A673 (cell line): ENCODE measurements at regions not wholly inside any gene's neighbourhood (a gene's known extent, or its start where the extent isn't known, plus 50 kb on each side); places are given as distances from the start of the nearest gene placed in this dataset.

Experiments used
- BruUV-seq: library from RNA; stranded (reverse); fragments of 400-500 nt; replicated peaks from 2 replicates; lab custom pipeline; 2021; lab: Mats Ljungman, UMichigan
- CTCF ChIA-PET: fragments of 300-600 bp; sonication (Branson Sonifier 250); formaldehyde crosslinking; loops from one replicate; lab custom pipeline; 2022; ENCODE audit warnings: antibody characterized with exemption; lab: Charles Lee
- POLR2A ChIA-PET: fragments of 300-600 bp; sonication (Branson Sonifier 250); formaldehyde crosslinking; loops from one replicate; lab custom pipeline; 2022; ENCODE audit warnings: antibody characterized with exemption; ENCODE audit not compliant: low non-redundant PET; lab: Charles Lee
- DNase-seq: peaks from one replicate; pipeline ENCODE4 v3.0.0-alpha.2; 2015; ENCODE audit warnings: low spot score
- H3K27ac ChIP-seq: fragments of 200-600 bp; sonication (generic); 2 replicates; pipeline ENCODE4 v1.5.1; 2016; ENCODE audit warnings: mixed run types, low read depth, mild to moderate bottlenecking, mixed read lengths, antibody characterized with exemption, low read length; ENCODE audit not compliant: poor library complexity, severe bottlenecking
- H3K27me3 ChIP-seq: fragments of 200-600 bp; sonication (generic); replicated peaks from 2 replicates; pipeline ENCODE4 v1.6.1; 2017; ENCODE audit warnings: mixed run types, low read depth, mild to moderate bottlenecking, mixed read lengths, antibody characterized with exemption, low read length; ENCODE audit not compliant: insufficient read depth, poor library complexity
- H3K36me3 ChIP-seq: fragments of 200-600 bp; sonication (generic); 2 replicates; pipeline ENCODE4 v1.6.1; 2016; ENCODE audit warnings: mixed run types, mild to moderate bottlenecking, mixed read lengths, antibody characterized with exemption, low read length; ENCODE audit not compliant: insufficient read depth, poor library complexity, severe bottlenecking
- H3K4me1 ChIP-seq: fragments of 200-600 bp; sonication (generic); 2 replicates; pipeline ENCODE4 v1.6.1; 2017; ENCODE audit warnings: mixed run types, mild to moderate bottlenecking, mixed read lengths, antibody characterized with exemption, low read length; ENCODE audit not compliant: insufficient read depth, poor library complexity, severe bottlenecking
- H3K4me3 ChIP-seq: fragments of 200-600 bp; sonication (generic); 2 replicates; pipeline ENCODE4 v1.5.1; 2016; ENCODE audit warnings: low read depth, mixed run types, mild to moderate bottlenecking, mixed read lengths, low read length; ENCODE audit not compliant: poor library complexity, severe bottlenecking
- H3K9me3 ChIP-seq: fragments of 200-600 bp; sonication (generic); 2 replicates; pipeline ENCODE4 v1.6.1; 2016; ENCODE audit warnings: mixed run types, low read depth, mild to moderate bottlenecking, mixed read lengths, antibody characterized with exemption, low read length; ENCODE audit not compliant: poor library complexity, severe bottlenecking
- CTCF ChIP-seq: fragments of 300-800, 200-600 bp; sonication (generic); conservative IDR thresholded peaks from 2 replicates; pipeline ENCODE4 v1.5.1; 2017; ENCODE audit warnings: low read depth, mild to moderate bottlenecking, antibody characterized with exemption, low read length, moderate library complexity, mixed read lengths
- EZH2 ChIP-seq: fragments of 200-600 bp; sonication (generic); IDR thresholded peaks from 2 replicates; pipeline ENCODE4 v1.6.1; 2017; ENCODE audit warnings: borderline replicate concordance, low read depth, mild to moderate bottlenecking, mixed read lengths, antibody characterized with exemption, low read length; ENCODE audit not compliant: poor library complexity, severe bottlenecking
- intact Hi-C: fragments of 100-400 bp; cut with micrococcal nuclease; formaldehyde crosslinking; loops from one replicate; pipeline ENCODE4 v1.10.0; 2022; ENCODE audit not compliant: unreplicated experiment

GRCh38 chr7:420142-421093 is 99.2 kb downstream of the PDGFA start:
- Histone ChIP-seq H3K4me1 (no peaks in the 10 kb centered on the region), H3K27me3 (no peaks in the 10 kb centered on the region), H3K36me3 (no peaks in the 10 kb centered on the region), H3K27ac (no peak overlapping the region), H3K9me3 (no peaks in the 10 kb centered on the region), H3K4me3 (no peak overlapping the region)
- TF ChIP-seq CTCF: no peak
- no peak for TF ChIP-seq EZH2
- DNase-seq: no peak
- BruUV-seq: no TSS peak
- intact Hi-C loops: no loop called here
- POLR2A ChIA-PET: no interaction called here
- CTCF ChIA-PET: no interaction called here

- ChIA-PET CTCF (no interaction called here), POLR2A (no interaction called here)
- no peaks in the 10 kb centered on the region for H3K9me3 ChIP-seq
- DNase-seq: no peak
- H3K36me3 ChIP-seq: no peaks in the 10 kb centered on the region
- no peaks in the 10 kb centered on the region for H3K4me1 ChIP-seq
- no peak for TF ChIP-seq CTCF
- no peak overlapping the region for H3K27ac ChIP-seq
- no peaks in the 10 kb centered on the region for H3K27me3 ChIP-seq
- BruUV-seq: no TSS peak
- H3K4me3 ChIP-seq: no peak overlapping the region
- intact Hi-C loops: no loop called here
Measured at GRCh38 chr7:421136-421991, 98.3 kb downstream of the PDGFA start.

- POLR2A ChIA-PET: interaction anchor here (0.6 kb wide), 1 partner anchor 291 kb away, joined by 3 read pairs; no protein-coding TSS in a partner anchor
- no peak for DNase-seq
- Histone ChIP-seq H3K36me3 (no peaks in the 10 kb centered on the region), H3K27me3 (no peaks in the 10 kb centered on the region), H3K4me3 (no peak overlapping the region), H3K9me3 (no peaks in the 10 kb centered on the region), H3K27ac (no peak overlapping the region), H3K4me1 (no peaks in the 10 kb centered on the region)
- no TSS peak for BruUV-seq
- intact Hi-C loops: no loop called here
- no peak for TF ChIP-seq CTCF
- TF ChIP-seq EZH2: no peak
- CTCF ChIA-PET: no interaction called here
Measured at GRCh38 chr7:422191-422885, 97.3 kb downstream of the PDGFA start.
